ENCODE measurements at regions not wholly inside any gene's neighbourhood (a gene's known extent, or its start where the extent isn't known, plus 50 kb on each side); places are given as distances from the start of the nearest gene placed in this dataset.

DNA sequence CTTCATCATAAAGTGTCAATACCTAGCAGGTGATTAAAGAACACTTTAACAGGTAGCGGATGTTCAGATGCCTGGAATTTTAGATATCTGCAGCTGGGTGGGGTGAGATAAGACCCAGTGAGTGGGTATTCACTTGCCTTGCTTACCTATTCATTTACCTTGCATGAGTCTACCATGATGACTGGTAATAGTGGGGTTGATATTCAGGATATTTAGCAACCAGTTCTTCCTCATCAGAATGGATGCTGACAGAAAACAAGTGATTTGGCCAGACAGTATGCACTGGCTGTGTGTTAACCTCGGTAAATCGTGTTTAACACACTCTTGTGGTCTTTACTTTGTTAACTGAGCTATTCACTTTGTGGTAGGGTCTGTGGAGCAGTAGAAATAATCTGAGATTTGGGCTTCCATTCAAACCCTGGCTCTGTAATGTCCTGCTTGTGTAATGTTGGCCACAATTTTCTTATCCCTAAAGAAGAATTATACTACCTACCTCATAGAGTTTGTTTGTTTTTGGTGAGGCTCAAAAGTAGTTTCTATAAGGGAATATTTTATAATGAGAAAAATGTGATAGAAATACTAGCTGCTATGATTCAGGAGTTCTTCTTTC lies 391.9 kb upstream of the TBL1XR1 start:
- H3K27ac ChIP-seq (replicated peaks): no peak overlapping the region
- H3K36me3 ChIP-seq: no peaks in the 10 kb centered on the region
- H3K4me3 ChIP-seq: no peak overlapping the region
- TF ChIP-seq, protein P1, sequence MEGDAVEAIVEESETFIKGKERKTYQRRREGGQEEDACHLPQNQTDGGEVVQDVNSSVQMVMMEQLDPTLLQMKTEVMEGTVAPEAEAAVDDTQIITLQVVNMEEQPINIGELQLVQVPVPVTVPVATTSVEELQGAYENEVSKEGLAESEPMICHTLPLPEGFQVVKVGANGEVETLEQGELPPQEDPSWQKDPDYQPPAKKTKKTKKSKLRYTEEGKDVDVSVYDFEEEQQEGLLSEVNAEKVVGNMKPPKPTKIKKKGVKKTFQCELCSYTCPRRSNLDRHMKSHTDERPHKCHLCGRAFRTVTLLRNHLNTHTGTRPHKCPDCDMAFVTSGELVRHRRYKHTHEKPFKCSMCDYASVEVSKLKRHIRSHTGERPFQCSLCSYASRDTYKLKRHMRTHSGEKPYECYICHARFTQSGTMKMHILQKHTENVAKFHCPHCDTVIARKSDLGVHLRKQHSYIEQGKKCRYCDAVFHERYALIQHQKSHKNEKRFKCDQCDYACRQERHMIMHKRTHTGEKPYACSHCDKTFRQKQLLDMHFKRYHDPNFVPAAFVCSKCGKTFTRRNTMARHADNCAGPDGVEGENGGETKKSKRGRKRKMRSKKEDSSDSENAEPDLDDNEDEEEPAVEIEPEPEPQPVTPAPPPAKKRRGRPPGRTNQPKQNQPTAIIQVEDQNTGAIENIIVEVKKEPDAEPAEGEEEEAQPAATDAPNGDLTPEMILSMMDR (IDR thresholded peaks at IDR 0.05; ENCODE audit: borderline replicate concordance): no peak
- no peaks in the 10 kb centered on the region for H3K27me3 ChIP-seq (ENCODE audit: low read depth)
- intact Hi-C loops (cut with micrococcal nuclease): no loop called here
- no peaks in the 10 kb centered on the region for H3K9me3 ChIP-seq (replicated peaks)
- no peak for DNase-seq
- no peaks in the 10 kb centered on the region for H3K4me1 ChIP-seq

GRCh38 chr3:177589911-177590381 lies 392.7 kb upstream of the TBL1XR1 start:
- Histone ChIP-seq H3K4me3 (no peak overlapping the region), H3K27me3 (ENCODE audit: low read depth) (no peaks in the 10 kb centered on the region), H3K9me3 (replicated peaks) (no peaks in the 10 kb centered on the region), H3K27ac (replicated peaks) (no peak overlapping the region), H3K4me1 (no peaks in the 10 kb centered on the region), H3K36me3 (no peaks in the 10 kb centered on the region)
- DNase-seq: no peak
- intact Hi-C loops (cut with micrococcal nuclease): no loop called here
- TF ChIP-seq, protein P1 (IDR thresholded peaks at IDR 0.05; ENCODE audit: borderline replicate concordance): no peak

DNA sequence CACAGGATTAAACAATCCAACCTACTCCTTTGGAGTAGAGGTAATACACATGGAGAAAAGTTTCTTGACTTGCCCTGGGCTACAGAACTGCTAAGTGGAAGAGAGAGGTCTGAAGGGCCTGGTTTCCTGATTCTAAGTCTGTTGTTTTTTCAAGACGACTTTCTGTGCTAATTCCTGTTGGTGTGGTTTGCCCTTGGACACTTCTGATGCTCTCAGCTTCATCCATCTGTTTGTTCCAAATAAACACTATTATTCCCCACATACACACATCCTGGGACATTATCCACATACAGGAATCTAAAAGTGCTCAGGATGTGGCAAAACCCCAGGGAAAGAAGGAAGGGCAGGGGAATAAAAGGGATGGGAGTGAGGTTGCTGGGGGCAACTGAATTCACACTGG lies 393.5 kb upstream of the TBL1XR1 start:
- H3K4me3 ChIP-seq: no peak overlapping the region
- DNase-seq: no peak
- TF ChIP-seq, protein P1 (IDR thresholded peaks at IDR 0.05; ENCODE audit: borderline replicate concordance): no peak
- intact Hi-C loops (cut with micrococcal nuclease): no loop called here
- no peaks in the 10 kb centered on the region for H3K36me3 ChIP-seq
- no peaks in the 10 kb centered on the region for H3K9me3 ChIP-seq (replicated peaks)
- peak overlapping the region; percentile 15 for H3K27ac ChIP-seq (replicated peaks)
- no peaks in the 10 kb centered on the region for H3K4me1 ChIP-seq
- no peaks in the 10 kb centered on the region for H3K27me3 ChIP-seq (ENCODE audit: low read depth)

GRCh38 chr3:177591379-177591778 lies 394.1 kb upstream of the TBL1XR1 start:
- Histone ChIP-seq H3K27me3 (ENCODE audit: low read depth) (no peaks in the 10 kb centered on the region), H3K4me1 (peaks cover 3% of the 10 kb centered on the region), H3K27ac (replicated peaks) (peak overlapping the region; percentile 15), H3K9me3 (replicated peaks) (no peaks in the 10 kb centered on the region), H3K36me3 (no peaks in the 10 kb centered on the region), H3K4me3 (no peak overlapping the region)
- DNase-seq: no peak
- TF ChIP-seq, protein P1 (IDR thresholded peaks at IDR 0.05; ENCODE audit: borderline replicate concordance): no peak
- intact Hi-C loops (cut with micrococcal nuclease): no loop called here

- Histone ChIP-seq H3K4me1 (peaks cover 30% of the 10 kb centered on the region), H3K27ac (replicated peaks) (no peak overlapping the region)
These were observed 396.8 kb upstream of the TBL1XR1 start for GRCh38 chr3:177594096-177594495.

More at GRCh38 chr3:177594096-177594495, 396.8 kb upstream of the TBL1XR1 start:
- TF ChIP-seq, protein P1 (IDR thresholded peaks at IDR 0.05; ENCODE audit: borderline replicate concordance): no peak
- H3K27me3 ChIP-seq (ENCODE audit: low read depth): no peaks in the 10 kb centered on the region
- no peaks in the 10 kb centered on the region for H3K36me3 ChIP-seq
- intact Hi-C loops (cut with micrococcal nuclease): no loop called here
- no peak for DNase-seq
- no peak overlapping the region for H3K4me3 ChIP-seq
- no peaks in the 10 kb centered on the region for H3K9me3 ChIP-seq (replicated peaks)

Measured in left ventricle myocardium inferior (tissue), 1 donor.